ENCODE measurements at regions not wholly inside any gene's neighbourhood (a gene's known extent, or its start where the extent isn't known, plus 50 kb on each side); places are given as distances from the start of the nearest gene placed in this dataset.

GRCh38 chr1:106458866-106459265 is 597.6 kb upstream of the PRMT6 start:
- no peak for TF ChIP-seq ZBTB33 (IDR thresholded peaks at IDR 0.05)
- no peak for TF ChIP-seq RXRA (IDR thresholded peaks at IDR 0.05)
- TF ChIP-seq CTCF (IDR thresholded peaks at IDR 0.05; ENCODE audit: low read depth, low read length, missing input control) = no peak
- no peak for TF ChIP-seq RAD21 (IDR thresholded peaks at IDR 0.05)
- no peak for TF ChIP-seq SP1 (IDR thresholded peaks at IDR 0.05)
- no peak for TF ChIP-seq JUND (IDR thresholded peaks at IDR 0.05)

All from liver (tissue), 3 donors.